ENCODE measurements at regions not wholly inside any gene's neighbourhood (a gene's known extent, or its start where the extent isn't known, plus 50 kb on each side); places are given as distances from the start of the nearest gene placed in this dataset.

DNA sequence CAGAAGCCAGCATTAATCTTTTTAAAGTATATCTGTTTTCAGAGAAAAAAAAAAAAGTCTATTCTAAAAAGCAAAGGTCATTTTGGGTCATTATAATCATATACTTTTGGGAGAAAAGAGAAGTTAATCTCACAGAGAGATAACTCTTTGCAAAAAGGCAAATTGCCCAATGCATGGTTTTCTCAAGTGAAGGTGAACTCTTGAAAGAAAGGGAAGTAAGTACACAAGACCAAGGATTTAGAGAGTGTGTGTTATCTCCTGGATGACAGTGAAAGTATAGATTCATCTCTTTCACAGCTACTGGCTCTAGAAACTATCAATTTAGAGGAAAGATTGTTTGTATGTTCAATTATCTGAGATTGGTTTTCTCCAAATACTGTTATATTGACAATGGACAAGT is 151.4 kb downstream of the CD8B2 start:
- no peak for DNase-seq (ENCODE audit: low spot score)
- TF ChIP-seq, protein P1, sequence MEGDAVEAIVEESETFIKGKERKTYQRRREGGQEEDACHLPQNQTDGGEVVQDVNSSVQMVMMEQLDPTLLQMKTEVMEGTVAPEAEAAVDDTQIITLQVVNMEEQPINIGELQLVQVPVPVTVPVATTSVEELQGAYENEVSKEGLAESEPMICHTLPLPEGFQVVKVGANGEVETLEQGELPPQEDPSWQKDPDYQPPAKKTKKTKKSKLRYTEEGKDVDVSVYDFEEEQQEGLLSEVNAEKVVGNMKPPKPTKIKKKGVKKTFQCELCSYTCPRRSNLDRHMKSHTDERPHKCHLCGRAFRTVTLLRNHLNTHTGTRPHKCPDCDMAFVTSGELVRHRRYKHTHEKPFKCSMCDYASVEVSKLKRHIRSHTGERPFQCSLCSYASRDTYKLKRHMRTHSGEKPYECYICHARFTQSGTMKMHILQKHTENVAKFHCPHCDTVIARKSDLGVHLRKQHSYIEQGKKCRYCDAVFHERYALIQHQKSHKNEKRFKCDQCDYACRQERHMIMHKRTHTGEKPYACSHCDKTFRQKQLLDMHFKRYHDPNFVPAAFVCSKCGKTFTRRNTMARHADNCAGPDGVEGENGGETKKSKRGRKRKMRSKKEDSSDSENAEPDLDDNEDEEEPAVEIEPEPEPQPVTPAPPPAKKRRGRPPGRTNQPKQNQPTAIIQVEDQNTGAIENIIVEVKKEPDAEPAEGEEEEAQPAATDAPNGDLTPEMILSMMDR (IDR thresholded peaks at IDR 0.05; ENCODE audit: extremely low read depth, insufficient read depth, missing control alignments) = no peak
- in situ Hi-C loops (cut with MboI; ENCODE audit: low pct_unique_long_range_greater_than_20kb, low sequenced_read_pairs, unreplicated experiment) = no loop called here

GRCh38 chr2:106642679-106643078 is 155.5 kb downstream of the CD8B2 start:
- TF ChIP-seq, protein P1 (IDR thresholded peaks at IDR 0.05; ENCODE audit: extremely low read depth, insufficient read depth, missing control alignments) = no peak
- in situ Hi-C loops (cut with MboI; ENCODE audit: low pct_unique_long_range_greater_than_20kb, low sequenced_read_pairs, unreplicated experiment) = no loop called here
- no peak for DNase-seq (ENCODE audit: low spot score)

- in situ Hi-C loops (cut with MboI; ENCODE audit: low pct_unique_long_range_greater_than_20kb, low sequenced_read_pairs, unreplicated experiment) = no loop called here
- no peak for DNase-seq (ENCODE audit: low spot score)
- TF ChIP-seq, protein P1 (IDR thresholded peaks at IDR 0.05; ENCODE audit: extremely low read depth, insufficient read depth, missing control alignments) = no peak
These were observed 157.5 kb downstream of the CD8B2 start for GRCh38 chr2:106644623-106645022.

DNA sequence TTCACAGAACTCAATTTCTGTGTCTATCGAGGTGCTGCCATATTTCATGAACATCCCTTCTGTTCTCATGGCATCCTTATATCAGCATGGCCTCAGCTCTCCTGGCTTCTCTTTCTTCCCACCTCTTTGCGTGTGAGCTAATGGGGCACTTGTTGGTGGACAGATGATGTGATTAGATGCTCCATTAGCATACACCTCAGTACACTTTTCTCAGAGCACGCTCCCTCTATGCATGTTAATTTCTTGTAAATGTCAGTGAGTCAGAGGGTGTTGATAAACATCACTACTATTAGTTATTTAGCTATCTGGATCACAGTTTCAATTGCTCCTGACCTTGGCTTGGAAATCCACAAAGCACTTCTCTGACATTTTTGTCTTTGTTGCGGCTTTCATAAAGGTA is 159.4 kb downstream of the CD8B2 start:
- no peak for DNase-seq (ENCODE audit: low spot score)
- TF ChIP-seq, protein P1 (IDR thresholded peaks at IDR 0.05; ENCODE audit: extremely low read depth, insufficient read depth, missing control alignments) = no peak
- in situ Hi-C loops (cut with MboI; ENCODE audit: low pct_unique_long_range_greater_than_20kb, low sequenced_read_pairs, unreplicated experiment) = no loop called here

DNA sequence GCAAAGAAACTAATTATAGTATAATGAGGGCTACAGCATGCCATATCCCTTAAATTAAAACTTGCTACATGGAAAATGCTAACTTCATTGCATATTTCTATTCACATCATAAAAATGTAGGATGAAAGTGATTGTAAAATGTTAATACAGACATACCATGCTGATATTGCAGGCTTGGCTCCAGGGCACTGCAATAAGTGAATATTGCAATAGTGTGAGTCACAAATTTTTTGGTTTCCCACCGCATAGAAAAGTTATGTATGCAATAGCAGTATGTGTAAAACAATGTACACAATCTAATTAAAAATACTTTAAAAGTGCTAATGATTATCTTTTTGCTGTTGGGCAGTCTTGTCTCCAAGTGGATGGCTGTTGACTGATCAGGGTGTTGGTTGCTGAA is 162.1 kb downstream of the CD8B2 start:
- no peak for DNase-seq (ENCODE audit: low spot score)
- in situ Hi-C loops (cut with MboI; ENCODE audit: low pct_unique_long_range_greater_than_20kb, low sequenced_read_pairs, unreplicated experiment) = no loop called here
- TF ChIP-seq, protein P1 (IDR thresholded peaks at IDR 0.05; ENCODE audit: extremely low read depth, insufficient read depth, missing control alignments) = no peak

- TF ChIP-seq, protein P1 (IDR thresholded peaks at IDR 0.05; ENCODE audit: extremely low read depth, insufficient read depth, missing control alignments) = no peak
- DNase-seq (ENCODE audit: low spot score) = no peak
- in situ Hi-C loops (cut with MboI; ENCODE audit: low pct_unique_long_range_greater_than_20kb, low sequenced_read_pairs, unreplicated experiment) = no loop called here
These were observed 166.3 kb downstream of the CD8B2 start for GRCh38 chr2:106653465-106653864.

DNA sequence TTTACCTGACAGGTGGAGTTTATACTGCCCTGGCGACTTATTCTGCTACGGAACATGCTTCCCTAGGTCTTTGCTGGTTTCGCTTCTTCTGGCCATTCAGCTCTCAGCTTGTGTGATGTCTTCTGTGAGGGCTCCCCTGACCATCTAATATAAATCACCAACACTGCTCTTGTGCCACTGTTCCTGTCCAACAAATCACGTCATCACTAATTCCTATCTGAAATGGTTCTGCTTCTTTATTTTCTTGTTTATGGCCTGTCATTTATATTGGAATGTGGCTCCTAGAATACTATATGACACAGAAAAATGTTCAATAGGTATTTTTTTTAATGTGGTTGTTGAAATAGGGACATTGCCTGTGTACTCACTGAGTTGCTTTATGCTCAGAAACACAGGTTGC is 171.5 kb downstream of the CD8B2 start:
- in situ Hi-C loops (cut with MboI; ENCODE audit: low pct_unique_long_range_greater_than_20kb, low sequenced_read_pairs, unreplicated experiment) = no loop called here
- TF ChIP-seq, protein P1 (IDR thresholded peaks at IDR 0.05; ENCODE audit: extremely low read depth, insufficient read depth, missing control alignments) = no peak
- no peak for DNase-seq (ENCODE audit: low spot score)

All from GM13977 (cell line).